Neural cell (in vitro differentiated cells): ENCODE measurements at regions not wholly inside any gene's neighbourhood (a gene's known extent, or its start where the extent isn't known, plus 50 kb on each side); places are given as distances from the start of the nearest gene placed in this dataset.

Experiments
- H2AFZ ChIP-seq: fragments of 200-600, 300-800 bp; sonication (generic), shearing (Covaris generic); 2 replicates; pipeline ENCODE4 v1.6.0; 2014; ENCODE audit warnings: low read depth, mild to moderate bottlenecking, antibody characterized with exemption, low read length, moderate library complexity
- H3F3A ChIP-seq: fragments of 200-600 bp; shearing (Covaris generic); 2 replicates; pipeline ENCODE4 v1.6.1; 2016; ENCODE audit warnings: mild to moderate bottlenecking, moderate library complexity, mixed read lengths, antibody characterized with exemption, low read length; ENCODE audit not compliant: insufficient read depth, poor library complexity, severe bottlenecking
- H3K27ac ChIP-seq: fragments of 200-600, 300-800 bp; sonication (generic), shearing (Covaris generic); 2 replicates; pipeline ENCODE4 v1.5.1; 2014; ENCODE audit warnings: mild to moderate bottlenecking, low read length, moderate library complexity
- H3K27me3 ChIP-seq: fragments of 300-800, 200-600 bp; sonication (generic), shearing (Covaris generic); 2 replicates; pipeline ENCODE4 v1.6.0; 2014; ENCODE audit warnings: mild to moderate bottlenecking, low read depth, low read length, moderate library complexity; ENCODE audit not compliant: insufficient read depth
- H3K36me3 ChIP-seq: fragments of 300-800, 200-600 bp; sonication (generic), shearing (Covaris generic); 2 replicates; pipeline ENCODE4 v1.5.1; 2014; ENCODE audit warnings: mild to moderate bottlenecking, antibody characterized with exemption, low read length, moderate library complexity; ENCODE audit not compliant: insufficient read depth
- H3K4me2 ChIP-seq: fragments of 300-800, 200-600 bp; sonication (generic), shearing (Covaris generic); 2 replicates; pipeline ENCODE4 v1.6.0; 2014; ENCODE audit warnings: mild to moderate bottlenecking, low read length
- H3K4me3 ChIP-seq: fragments of 300-800, 200-600 bp; sonication (generic), shearing (Covaris generic); 2 replicates; pipeline ENCODE4 v1.5.1; 2014; ENCODE audit warnings: mild to moderate bottlenecking, low read length, moderate library complexity
- H3K79me2 ChIP-seq: fragments of 200-600 bp; shearing (Covaris generic); replicated peaks from 2 replicates; pipeline ENCODE4 v1.6.0; 2014; ENCODE audit warnings: mild to moderate bottlenecking, low read length, moderate library complexity; ENCODE audit not compliant: insufficient read depth
- H3K9ac ChIP-seq: fragments of 300-800, 200-600 bp; sonication (generic), shearing (Covaris generic); 2 replicates; pipeline ENCODE4 v1.6.1; 2016; ENCODE audit warnings: mild to moderate bottlenecking, low read length, mixed read lengths
- H3K9me2 ChIP-seq: fragments of 200-600 bp; shearing (Covaris generic); 2 replicates; pipeline ENCODE4 v1.6.1; 2016; ENCODE audit warnings: mild to moderate bottlenecking, low read length, mixed read lengths; ENCODE audit not compliant: insufficient read depth
- H3K9me3 ChIP-seq: fragments of 200-600, 300-800 bp; sonication (generic), shearing (Covaris generic); 2 replicates; pipeline ENCODE4 v1.6.1; 2016; ENCODE audit warnings: mild to moderate bottlenecking, mixed run types, low read length, moderate library complexity, mixed read lengths
- H4K20me1 ChIP-seq: fragments of 200-600 bp; shearing (Covaris generic); 2 replicates; pipeline ENCODE4 v1.6.1; 2016; ENCODE audit warnings: mild to moderate bottlenecking, mixed run types; ENCODE audit not compliant: insufficient read depth
- CTCF ChIP-seq: fragments of 450-650 bp; IDR thresholded peaks from 2 replicates; pipeline ENCODE4 v1.5.1; 2014; ENCODE audit warnings: antibody characterized with exemption, mild to moderate bottlenecking, moderate library complexity; ENCODE audit not compliant: poor library complexity, severe bottlenecking
- EP300 ChIP-seq: fragments of 450-650 bp; conservative IDR thresholded peaks from 2 replicates; pipeline ENCODE4 v1.6.1; 2014; ENCODE audit warnings: antibody characterized with exemption, mild to moderate bottlenecking, moderate library complexity; ENCODE audit not compliant: poor library complexity, severe bottlenecking
- EZH2 ChIP-seq: fragments of 200-600, 300-800 bp; shearing (Covaris generic), sonication (generic); IDR thresholded peaks from 2 replicates; pipeline ENCODE4 v1.6.1; 2014; ENCODE audit warnings: antibody characterized with exemption, low read length, borderline replicate concordance, mild to moderate bottlenecking; ENCODE audit not compliant: insufficient read depth, poor library complexity, severe bottlenecking
- MXI1 ChIP-seq: fragments of 450-650 bp; conservative IDR thresholded peaks from 2 replicates; pipeline ENCODE4 v1.6.1; 2014; ENCODE audit warnings: antibody characterized with exemption, mild to moderate bottlenecking; ENCODE audit not compliant: poor library complexity, severe bottlenecking
- POLR2AphosphoS5 ChIP-seq: IDR thresholded peaks from 2 replicates; pipeline ENCODE4 v1.6.1; 2012
- RAD21 ChIP-seq: fragments of 450-650 bp; conservative IDR thresholded peaks from 2 replicates; pipeline ENCODE4 v1.6.1; 2014; ENCODE audit warnings: antibody characterized with exemption, mild to moderate bottlenecking, moderate library complexity
- REST ChIP-seq: IDR thresholded peaks from 2 replicates; pipeline ENCODE4 v1.6.1; 2012; ENCODE audit warnings: borderline replicate concordance
- SMC3 ChIP-seq: fragments of 450-650 bp; conservative IDR thresholded peaks from 2 replicates; pipeline ENCODE4 v1.6.1; 2014; ENCODE audit warnings: antibody characterized with exemption, mild to moderate bottlenecking, moderate library complexity; ENCODE audit not compliant: poor library complexity
- TAF1 ChIP-seq: IDR thresholded peaks from 2 replicates; pipeline ENCODE4 v1.6.1; 2012; ENCODE audit warnings: low read depth

- Histone ChIP-seq H3K79me2 (no peaks in the 10 kb centered on the region), H3K27me3 (no peaks in the 10 kb centered on the region), H3K9me2 (no peaks in the 10 kb centered on the region), H4K20me1 (no peaks in the 10 kb centered on the region), H3K9ac (no peak overlapping the region), H3K9me3 (no peaks in the 10 kb centered on the region), H3K4me2 (no peak overlapping the region), H3K27ac (no peak overlapping the region), H3K36me3 (no peaks in the 10 kb centered on the region), H3F3A (no peaks in the 10 kb centered on the region), H2AFZ (no peak overlapping the region), H3K4me3 (no peak overlapping the region)
- TF ChIP-seq CTCF (no peak), EP300 (no peak), EZH2 (no peak), REST (no peak), TAF1 (no peak), SMC3 (no peak), MXI1 (no peak)
Observed at GRCh38 chr12:91988086-91988923, 157.3 kb downstream of the BTG1 start.

- Histone ChIP-seq H3K4me3 (no peak overlapping the region), H3K4me2 (no peak overlapping the region), H3K9me2 (no peaks in the 10 kb centered on the region), H3K27ac (no peak overlapping the region), H3K36me3 (no peaks in the 10 kb centered on the region), H3K9me3 (no peaks in the 10 kb centered on the region), H3K27me3 (no peaks in the 10 kb centered on the region), H3F3A (no peaks in the 10 kb centered on the region), H2AFZ (no peak overlapping the region), H3K9ac (no peak overlapping the region), H3K79me2 (no peaks in the 10 kb centered on the region), H4K20me1 (no peaks in the 10 kb centered on the region)
- TF ChIP-seq MXI1 = no peak
- no peak for TF ChIP-seq RAD21
- no peak for TF ChIP-seq REST
- no peak for TF ChIP-seq EZH2
- TF ChIP-seq EP300 = no peak
- TF ChIP-seq CTCF = no peak
- no peak for TF ChIP-seq POLR2AphosphoS5
- TF ChIP-seq SMC3 = no peak
- no peak for TF ChIP-seq TAF1
Observed at GRCh38 chr12:91986084-91986483, 159.6 kb downstream of the BTG1 start.
